IMR-90 (cell line): ENCODE measurements at regions not wholly inside any gene's neighbourhood (a gene's known extent, or its start where the extent isn't known, plus 50 kb on each side); places are given as distances from the start of the nearest gene placed in this dataset.

Source experiments
- ATAC-seq: fragments of 200-7000 bp; cut with Tn5 transposase; 2 replicates; pipeline ENCODE4 v1.9.1; 2020; ENCODE audit warnings: low read depth, mild to moderate bottlenecking, moderate library complexity
- BruUV-seq: library from RNA; stranded (reverse); fragments of 400-500 nt; replicated peaks from 2 replicates; lab custom pipeline; 2021; lab: Mats Ljungman, UMichigan
- CTCF ChIA-PET: fragments of 300-600 bp; formaldehyde crosslinking; extraction: SDS; loops from one replicate; lab custom pipeline; 2021; ENCODE audit warnings: antibody characterized with exemption; lab: Yijun Ruan, JAX
- POLR2A ChIA-PET: fragments of 300-600 bp; sonication (Branson Sonifier 250); formaldehyde crosslinking; loops from one replicate; lab custom pipeline; 2022; ENCODE audit warnings: antibody characterized with exemption; ENCODE audit not compliant: unreplicated experiment; lab: Charles Lee
- DNase-seq: peaks from one replicate; pipeline ENCODE4 v3.0.0; 2013
- H2AFZ ChIP-seq: replicated peaks from 2 replicates; pipeline ENCODE3; 2013; ENCODE audit warnings: low read length, mild to moderate bottlenecking; ENCODE audit not compliant: poor library complexity
- H2AK5ac ChIP-seq: 2 replicates; pipeline ENCODE4 v1.6.1; 2013; ENCODE audit warnings: low read depth, low read length, inconsistent platforms
- H2AK9ac ChIP-seq: replicated peaks from 2 replicates; pipeline ENCODE3; 2013; ENCODE audit warnings: mild to moderate bottlenecking, low read depth, low read length, moderate library complexity; ENCODE audit not compliant: poor library complexity
- H2BK120ac ChIP-seq: 2 replicates; pipeline ENCODE4 v1.6.1; 2013; ENCODE audit warnings: low read depth, low read length, inconsistent platforms
- H2BK15ac ChIP-seq: 3 replicates; pipeline ENCODE4 v1.6.1; 2013; ENCODE audit warnings: low read depth, low read length, inconsistent platforms
- H2BK20ac ChIP-seq: 2 replicates; pipeline ENCODE4 v1.6.1; 2013; ENCODE audit warnings: low read depth, mild to moderate bottlenecking, inconsistent platforms, low read length, moderate library complexity
- H2BK5ac ChIP-seq: 2 replicates; pipeline ENCODE4 v1.6.1; 2013; ENCODE audit warnings: mild to moderate bottlenecking, low read depth, low read length, inconsistent platforms; ENCODE audit not compliant: poor library complexity, severe bottlenecking
- H3K14ac ChIP-seq: replicated peaks from 2 replicates; pipeline ENCODE4 v1.6.1; 2013; ENCODE audit warnings: low read depth, low read length, inconsistent platforms
- H3K18ac ChIP-seq: 2 replicates; pipeline ENCODE4 v1.6.1; 2013; ENCODE audit warnings: low read depth, low read length, control low read depth
- H3K23ac ChIP-seq: 2 replicates; pipeline ENCODE4 v1.6.1; 2013; ENCODE audit warnings: low read depth, low read length, inconsistent platforms
- H3K27ac ChIP-seq: 2 replicates; pipeline ENCODE4 v1.5.1; 2013; ENCODE audit warnings: mild to moderate bottlenecking, control low read depth, low read length; ENCODE audit not compliant: insufficient read depth
- H3K27me3 ChIP-seq: 2 replicates; pipeline ENCODE4 v1.6.1; 2013; ENCODE audit warnings: low read length; ENCODE audit not compliant: control insufficient read depth, insufficient read depth
- H3K36me3 ChIP-seq: 2 replicates; pipeline ENCODE4 v1.6.1; 2013; ENCODE audit warnings: low read length, mixed read lengths; ENCODE audit not compliant: control insufficient read depth, insufficient read depth
- H3K4ac ChIP-seq: 2 replicates; pipeline ENCODE4 v1.6.1; 2013; ENCODE audit warnings: low read depth, low read length, inconsistent platforms
- H3K4me1 ChIP-seq: 2 replicates; pipeline ENCODE4 v1.6.1; 2013; ENCODE audit warnings: low read length, mixed read lengths; ENCODE audit not compliant: control insufficient read depth, insufficient read depth
- H3K4me2 ChIP-seq: 2 replicates; pipeline ENCODE4 v1.6.1; 2013; ENCODE audit warnings: low read depth, mild to moderate bottlenecking, control low read depth, low read length, moderate library complexity
- H3K4me3 ChIP-seq: 2 replicates; pipeline ENCODE4 v1.5.1; 2013; ENCODE audit warnings: low read depth, mild to moderate bottlenecking, control low read depth, low read length, moderate library complexity; ENCODE audit not compliant: insufficient read depth
- H3K56ac ChIP-seq: 2 replicates; pipeline ENCODE4 v1.6.1; 2013; ENCODE audit warnings: low read length, inconsistent platforms; ENCODE audit not compliant: insufficient read depth; ENCODE audit errors: extremely low read depth
- H3K79me1 ChIP-seq, 2 experiments: 2 replicates each; pipeline ENCODE4 v1.6.1; 2013; ENCODE audit warnings: low read length in 2 of 2, inconsistent platforms in 1 of 2, low read depth in 1 of 2
- H3K9ac ChIP-seq: 2 replicates; pipeline ENCODE4 v1.6.1; 2013; ENCODE audit warnings: low read depth, low read length, control low read depth
- H3K9me1 ChIP-seq: 2 replicates; pipeline ENCODE4 v1.6.1; 2013; ENCODE audit warnings: low read length, inconsistent platforms; ENCODE audit not compliant: insufficient read depth
- H3K9me3 ChIP-seq: 2 replicates; pipeline ENCODE4 v1.6.1; 2013; ENCODE audit warnings: low read length; ENCODE audit not compliant: control insufficient read depth, insufficient read depth
- H4K20me1 ChIP-seq: 2 replicates; pipeline ENCODE4 v1.6.1; 2013; ENCODE audit warnings: low read length, inconsistent platforms; ENCODE audit not compliant: insufficient read depth
- H4K5ac ChIP-seq: 2 replicates; pipeline ENCODE4 v1.6.1; 2013; ENCODE audit warnings: mild to moderate bottlenecking, low read depth, low read length, control low read depth
- H4K8ac ChIP-seq, 2 experiments: 2 replicates each; pipeline ENCODE4 v1.6.1; 2013; ENCODE audit warnings: low read depth in 2 of 2, low read length in 2 of 2, control low read depth in 1 of 2, inconsistent platforms in 1 of 2
- H4K91ac ChIP-seq: 2 replicates; pipeline ENCODE4 v1.6.1; 2013; ENCODE audit warnings: low read depth, low read length, inconsistent platforms; ENCODE audit not compliant: insufficient read depth
- FOS ChIP-seq: fragments of 150-350 bp; IDR thresholded peaks from 2 replicates; pipeline ENCODE4 v1.6.1; 2016; ENCODE audit warnings: low read depth, low read length
- MXI1 ChIP-seq: IDR thresholded peaks from 2 replicates; pipeline ENCODE4 v1.6.1; 2012; ENCODE audit warnings: low read depth, mild to moderate bottlenecking, low read length, moderate library complexity, borderline replicate concordance
- USF2 ChIP-seq: fragments of 150-350 bp; IDR thresholded peaks from 2 replicates; pipeline ENCODE4 v1.6.1; 2017; ENCODE audit warnings: mild to moderate bottlenecking, antibody characterized with exemption, low read length, low read depth
- WGBS, 2 experiments: methylation state at CpG; one replicate each; pipeline versions ENCODE4 v1.1.5 to v1.1.7; 2013; ENCODE audit warnings: missing lambda C conversion rate in 2 of 2; ENCODE audit not compliant: insufficient read length in 1 of 2; ENCODE audit errors: extremely low coverage in 2 of 2; 5-methylcytosine and 5-hydroxymethylcytosine counted together
- dilution Hi-C: fragments of 300-500 bp; cut with HindIII; formaldehyde crosslinking; loops from one replicate; pipeline ENCODE4 v1.14.3; 2018; ENCODE audit warnings: low sequenced_read_pairs; ENCODE audit not compliant: unreplicated experiment
- in situ Hi-C: fragments of 300-500 bp; cut with MboI; formaldehyde crosslinking; loops from 3 replicates; pipeline ENCODE4 v1.14.3; 2019; ENCODE audit warnings: low sequenced_read_pairs, inconsistent platforms, mixed read lengths
- intact Hi-C: fragments of 100-400 bp; cut with micrococcal nuclease; formaldehyde crosslinking; loops from 2 replicates; pipeline ENCODE4 v1.10.0; 2022

GRCh38 chr6:149150801-149151398 lies 166.6 kb upstream of the TAB2 start:
- peaks cover 35% of the 10 kb centered on the region for H3K27me3 ChIP-seq
- no TSS peak for BruUV-seq
- CTCF ChIA-PET = no interaction called here
- no peak overlapping the region for H2BK20ac ChIP-seq
- H4K91ac ChIP-seq = no peak overlapping the region
- no peak overlapping the region for H3K4me2 ChIP-seq
- no peak overlapping the region for H3K4me3 ChIP-seq
- no peak overlapping the region for H2AK9ac ChIP-seq
- no peak overlapping the region for H2AFZ ChIP-seq
- no peak overlapping the region for H2BK120ac ChIP-seq
- H3K4me1 ChIP-seq = peaks cover 2% of the 10 kb centered on the region; the same call in 1 of the 2 replicates
- H4K8ac ChIP-seq = no peak overlapping the region
- TF ChIP-seq USF2 = no peak
- TF ChIP-seq MXI1 = no peak
- no peak for TF ChIP-seq FOS
- no peaks in the 10 kb centered on the region for H3K79me1 ChIP-seq
- H3K27ac ChIP-seq = no peak overlapping the region
- H3K14ac ChIP-seq = no peak overlapping the region
- H2AK5ac ChIP-seq = no peak overlapping the region
- no peaks in the 10 kb centered on the region for H4K20me1 ChIP-seq
- no peak overlapping the region for H4K5ac ChIP-seq
- in situ Hi-C loops = no loop called here
- H3K23ac ChIP-seq = no peak overlapping the region
- ATAC-seq (no peak), DNase-seq (no peak)
- H2BK15ac ChIP-seq = no peak overlapping the region
- H3K36me3 ChIP-seq = no peaks in the 10 kb centered on the region
- dilution Hi-C loops = no loop called here
- no peak overlapping the region for H3K56ac ChIP-seq
- no peak overlapping the region for H2BK5ac ChIP-seq
- no peak overlapping the region for H3K18ac ChIP-seq
- intact Hi-C loops = no loop called here
- no peak overlapping the region for H3K9ac ChIP-seq
- H3K9me1 ChIP-seq = no peaks in the 10 kb centered on the region
- POLR2A ChIA-PET = no interaction called here
- H3K4ac ChIP-seq = no peak overlapping the region
- no peaks in the 10 kb centered on the region for H3K9me3 ChIP-seq
- 56% methylated on average over 1 of the region's 3 CpGs; no CpG with 5 or more reads in 1 of the 2 experiments for WGBS, 2 experiments
